ENCODE measurements at regions not wholly inside any gene's neighbourhood (a gene's known extent, or its start where the extent isn't known, plus 50 kb on each side); places are given as distances from the start of the nearest gene placed in this dataset.

DNA sequence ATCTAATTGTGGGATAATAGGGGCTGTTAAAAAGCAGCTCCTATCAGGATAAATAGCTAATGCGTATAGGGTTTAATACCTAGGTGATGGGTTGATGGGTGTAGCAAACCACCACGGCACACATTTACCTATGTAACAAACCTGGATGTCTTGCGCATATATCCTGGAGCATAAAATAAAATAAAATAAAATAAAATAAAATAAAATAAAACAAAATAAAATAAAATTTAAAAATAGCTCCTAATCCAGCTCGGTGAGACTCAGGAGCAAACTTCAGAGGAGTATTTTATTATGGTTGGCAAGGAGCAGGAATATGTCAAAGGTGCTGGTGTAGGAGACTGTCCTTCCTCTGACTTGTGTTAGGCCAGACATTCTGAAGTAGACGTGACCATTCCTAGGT, 721.0 kb downstream of the BCL11B start:
- H3K27ac ChIP-seq (ENCODE audit: insufficient read depth, low read depth, low read length): no peak overlapping the region
- H3K36me3 ChIP-seq (ENCODE audit: control insufficient read depth in 2 of 2, extremely low read depth in 1 of 2, insufficient read depth in 2 of 2, low read length in 2 of 2): no peaks in the 10 kb centered on the region
- BruUV-seq (replicated peaks): no TSS peak
- H3K79me2 ChIP-seq (ENCODE audit: control insufficient read depth, insufficient read depth, low read length): no peaks in the 10 kb centered on the region
- H3K9ac ChIP-seq (replicated peaks; ENCODE audit: extremely low read depth, insufficient read depth, low read length): no peak overlapping the region
- no peak overlapping the region for H3K4me2 ChIP-seq (ENCODE audit: insufficient read depth, low read length)
- POLR2A ChIA-PET: no interaction called here
- H3K9me3 ChIP-seq (replicated peaks; ENCODE audit: control insufficient read depth, insufficient read depth, low read length): peaks cover 5% of the 10 kb centered on the region
- dilution Hi-C loops (cut with MboI; ENCODE audit: extremely low pct_ligation_motif_present, low sequenced_read_pairs): no loop called here
- no peak for FAIRE-seq
- no peaks in the 10 kb centered on the region for H3K9me1 ChIP-seq (replicated peaks; ENCODE audit: control insufficient read depth, extremely low read depth, insufficient read depth, low read length)
- no peak overlapping the region for H3K4me3 ChIP-seq (replicated peaks in 1 of 3; ENCODE audit: insufficient read depth in 1 of 3, low read depth in 1 of 3, low read length in 3 of 3)
- no peak overlapping the region for H2AFZ ChIP-seq (ENCODE audit: low read depth, low read length)
- H3K27me3 ChIP-seq (ENCODE audit: control insufficient read depth in 2 of 2, insufficient read depth in 2 of 2, low read length in 2 of 2): no peaks in the 10 kb centered on the region
- no peaks in the 10 kb centered on the region for H4K20me1 ChIP-seq (replicated peaks; ENCODE audit: control insufficient read depth, extremely low read depth, insufficient read depth, low read length)
- TF ChIP-seq POLR2A (IDR thresholded peaks at IDR 0.05; ENCODE audit: low read depth, low read length) (no peak), JUN (IDR thresholded peaks at IDR 0.05; ENCODE audit: borderline replicate concordance, insufficient read depth, insufficient read length, low read depth) (no peak), POLR2AphosphoS5 (IDR thresholded peaks at IDR 0.05; ENCODE audit: insufficient read depth, low read depth, low read length) (no peak), EZH2 (IDR thresholded peaks at IDR 0.05; ENCODE audit: borderline replicate concordance, low read depth, low read length, severe bottlenecking) (no peak), MYC (IDR thresholded peaks at IDR 0.05; ENCODE audit: low read depth, low read length) (no peak), GATA2 (IDR thresholded peaks at IDR 0.05; ENCODE audit: insufficient read depth, insufficient read length, low read depth, low read length) (no peak), FOS (IDR thresholded peaks at IDR 0.05; ENCODE audit: borderline replicate concordance, insufficient read depth, low read length) (no peak)
- TF ChIP-seq, protein P1, sequence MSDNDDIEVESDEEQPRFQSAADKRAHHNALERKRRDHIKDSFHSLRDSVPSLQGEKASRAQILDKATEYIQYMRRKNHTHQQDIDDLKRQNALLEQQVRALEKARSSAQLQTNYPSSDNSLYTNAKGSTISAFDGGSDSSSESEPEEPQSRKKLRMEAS (IDR thresholded peaks at IDR 0.05; ENCODE audit: insufficient read depth, insufficient read length): no peak
- TF ChIP-seq, protein P2, sequence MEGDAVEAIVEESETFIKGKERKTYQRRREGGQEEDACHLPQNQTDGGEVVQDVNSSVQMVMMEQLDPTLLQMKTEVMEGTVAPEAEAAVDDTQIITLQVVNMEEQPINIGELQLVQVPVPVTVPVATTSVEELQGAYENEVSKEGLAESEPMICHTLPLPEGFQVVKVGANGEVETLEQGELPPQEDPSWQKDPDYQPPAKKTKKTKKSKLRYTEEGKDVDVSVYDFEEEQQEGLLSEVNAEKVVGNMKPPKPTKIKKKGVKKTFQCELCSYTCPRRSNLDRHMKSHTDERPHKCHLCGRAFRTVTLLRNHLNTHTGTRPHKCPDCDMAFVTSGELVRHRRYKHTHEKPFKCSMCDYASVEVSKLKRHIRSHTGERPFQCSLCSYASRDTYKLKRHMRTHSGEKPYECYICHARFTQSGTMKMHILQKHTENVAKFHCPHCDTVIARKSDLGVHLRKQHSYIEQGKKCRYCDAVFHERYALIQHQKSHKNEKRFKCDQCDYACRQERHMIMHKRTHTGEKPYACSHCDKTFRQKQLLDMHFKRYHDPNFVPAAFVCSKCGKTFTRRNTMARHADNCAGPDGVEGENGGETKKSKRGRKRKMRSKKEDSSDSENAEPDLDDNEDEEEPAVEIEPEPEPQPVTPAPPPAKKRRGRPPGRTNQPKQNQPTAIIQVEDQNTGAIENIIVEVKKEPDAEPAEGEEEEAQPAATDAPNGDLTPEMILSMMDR (IDR thresholded peaks at IDR 0.05; ENCODE audit: extremely low read depth in 1 of 2, insufficient read depth in 1 of 2, low read depth in 1 of 2, low read length in 2 of 2): no peak
- CTCF ChIA-PET: no interaction called here
- DNase-seq (ENCODE audit: low read depth, low spot score): no peak
- intact Hi-C loops (cut with micrococcal nuclease): no loop called here
- no peaks in the 10 kb centered on the region for H3K4me1 ChIP-seq (ENCODE audit: control insufficient read depth, extremely low read depth, insufficient read depth, low read length)
